HEK293 (cell line): ENCODE measurements at regions not wholly inside any gene's neighbourhood (a gene's known extent, or its start where the extent isn't known, plus 50 kb on each side); places are given as distances from the start of the nearest gene placed in this dataset.
"Not testable (repeated sequence)": the region's sequence is repeated elsewhere in the genome, so short reads cannot be mapped to it uniquely, and the experiment has no call there.

Experiments used
- KLF8 ChIP-seq: fragments of 450-650 bp; formaldehyde crosslinking; IDR thresholded peaks from 2 replicates; pipeline ENCODE4 v1.5.1; 2016; ENCODE audit warnings: missing biosample characterization, missing genetic modification characterization
- YY1 ChIP-seq: fragments of 450-650 bp; formaldehyde crosslinking; IDR thresholded peaks from 2 replicates; pipeline ENCODE4 v1.5.1; 2018; ENCODE audit warnings: missing biosample characterization, missing genetic modification characterization
- ZBTB17 ChIP-seq: fragments of 450-650 bp; formaldehyde crosslinking; IDR thresholded peaks from 2 replicates; pipeline ENCODE4 v1.5.1; 2016; ENCODE audit warnings: missing biosample characterization, missing genetic modification characterization
- ZNF510 ChIP-seq: fragments of 450-650 bp; formaldehyde crosslinking; IDR thresholded peaks from 2 replicates; pipeline ENCODE4 v1.5.1; 2018; ENCODE audit warnings: mild to moderate bottlenecking, missing genetic modification characterization, missing biosample characterization; ENCODE audit not compliant: insufficient replicate concordance
- ZNF777 ChIP-seq: fragments of 450-650 bp; formaldehyde crosslinking; IDR thresholded peaks from 2 replicates; pipeline ENCODE4 v1.5.1; 2017; ENCODE audit warnings: missing biosample characterization, missing genetic modification characterization, borderline replicate concordance
- ZNF830 ChIP-seq: fragments of 450-650 bp; IDR thresholded peaks from 2 replicates; pipeline ENCODE4 v1.5.0; 2018; ENCODE audit warnings: missing biosample characterization, missing genetic modification characterization, low read depth, mild to moderate bottlenecking, moderate library complexity
- TF ChIP-seq, protein P1 (sequence below): fragments of 450-650 bp; formaldehyde crosslinking; IDR thresholded peaks from 2 replicates; pipeline ENCODE4 v1.5.1; 2016; ENCODE audit warnings: missing biosample characterization, missing genetic modification characterization

DNA sequence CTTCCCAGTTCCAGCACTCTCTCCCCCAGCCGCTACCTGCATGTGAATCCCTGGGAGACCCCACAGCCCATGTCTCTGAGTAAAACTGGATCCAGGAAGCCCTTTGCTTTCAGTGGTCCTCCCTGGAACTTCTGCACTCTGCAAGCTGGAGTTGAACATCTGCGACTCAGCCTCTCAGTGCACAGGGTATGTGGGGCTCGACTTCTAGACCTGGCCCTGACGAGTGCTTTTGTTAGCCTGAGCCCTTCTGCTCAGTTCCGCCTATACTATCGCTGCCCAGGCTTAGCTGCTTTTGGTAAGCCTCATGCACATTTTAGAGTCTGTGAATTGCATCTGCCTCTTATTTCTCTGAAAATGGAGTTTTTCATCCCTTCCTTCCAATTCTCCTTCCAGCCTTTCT lies 107.9 kb upstream of the OR4F16 start:
- not testable (repeated sequence) for TF ChIP-seq YY1; ZBTB17; ZNF830 (tag by site-specific recombination); ZNF510 (tag by site-specific recombination); KLF8 (tag by site-specific recombination); ZNF777
- TF ChIP-seq, protein P1, sequence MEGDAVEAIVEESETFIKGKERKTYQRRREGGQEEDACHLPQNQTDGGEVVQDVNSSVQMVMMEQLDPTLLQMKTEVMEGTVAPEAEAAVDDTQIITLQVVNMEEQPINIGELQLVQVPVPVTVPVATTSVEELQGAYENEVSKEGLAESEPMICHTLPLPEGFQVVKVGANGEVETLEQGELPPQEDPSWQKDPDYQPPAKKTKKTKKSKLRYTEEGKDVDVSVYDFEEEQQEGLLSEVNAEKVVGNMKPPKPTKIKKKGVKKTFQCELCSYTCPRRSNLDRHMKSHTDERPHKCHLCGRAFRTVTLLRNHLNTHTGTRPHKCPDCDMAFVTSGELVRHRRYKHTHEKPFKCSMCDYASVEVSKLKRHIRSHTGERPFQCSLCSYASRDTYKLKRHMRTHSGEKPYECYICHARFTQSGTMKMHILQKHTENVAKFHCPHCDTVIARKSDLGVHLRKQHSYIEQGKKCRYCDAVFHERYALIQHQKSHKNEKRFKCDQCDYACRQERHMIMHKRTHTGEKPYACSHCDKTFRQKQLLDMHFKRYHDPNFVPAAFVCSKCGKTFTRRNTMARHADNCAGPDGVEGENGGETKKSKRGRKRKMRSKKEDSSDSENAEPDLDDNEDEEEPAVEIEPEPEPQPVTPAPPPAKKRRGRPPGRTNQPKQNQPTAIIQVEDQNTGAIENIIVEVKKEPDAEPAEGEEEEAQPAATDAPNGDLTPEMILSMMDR (tag by site-specific recombination), result not testable (repeated sequence)
